HG03439 (cell line): ENCODE measurements at regions not wholly inside any gene's neighbourhood (a gene's known extent, or its start where the extent isn't known, plus 50 kb on each side); places are given as distances from the start of the nearest gene placed in this dataset.

Source experiments
- ATAC-seq: cut with Tn5 transposase; IDR thresholded peaks from one replicate; pipeline ENCODE4 v1.9.1; 2021; ENCODE audit warnings: mild to moderate bottlenecking, moderate library complexity; ENCODE audit not compliant: unreplicated experiment

DNA sequence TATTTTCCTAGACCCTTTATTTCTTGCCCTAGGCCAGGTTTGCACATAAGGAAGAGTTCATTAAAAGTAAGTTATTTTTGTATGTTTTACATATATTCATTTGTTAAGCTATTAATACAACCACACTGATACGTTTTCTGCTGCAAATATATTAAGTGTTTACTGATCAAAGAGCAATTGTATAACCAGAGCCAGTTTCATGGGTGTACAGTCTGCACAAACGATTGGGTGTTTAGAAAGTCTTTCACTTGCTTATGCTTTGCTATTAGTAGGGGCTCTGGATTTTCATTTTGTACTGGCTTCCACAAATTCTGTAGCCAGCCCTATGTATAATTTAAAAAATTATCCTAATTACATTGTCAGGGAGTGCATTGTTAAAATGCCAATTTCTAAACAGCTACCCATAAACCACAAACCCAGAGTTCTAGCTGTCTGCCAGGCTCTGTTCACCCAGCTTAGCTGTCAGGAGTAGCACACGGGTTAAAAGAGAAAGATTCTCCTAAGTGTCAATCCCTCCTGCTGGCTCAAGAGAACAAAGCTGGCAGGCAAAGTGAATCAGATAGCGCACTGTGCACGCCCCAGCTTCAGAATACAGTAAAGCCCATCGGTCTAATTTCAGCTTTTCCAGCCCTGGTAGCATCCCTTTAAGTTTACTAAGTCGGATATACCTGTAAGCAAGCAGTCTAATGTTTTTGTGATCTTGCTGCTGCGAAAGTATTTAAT is 151.0 kb upstream of the LMO3 start:
- ATAC-seq = no peak

DNA sequence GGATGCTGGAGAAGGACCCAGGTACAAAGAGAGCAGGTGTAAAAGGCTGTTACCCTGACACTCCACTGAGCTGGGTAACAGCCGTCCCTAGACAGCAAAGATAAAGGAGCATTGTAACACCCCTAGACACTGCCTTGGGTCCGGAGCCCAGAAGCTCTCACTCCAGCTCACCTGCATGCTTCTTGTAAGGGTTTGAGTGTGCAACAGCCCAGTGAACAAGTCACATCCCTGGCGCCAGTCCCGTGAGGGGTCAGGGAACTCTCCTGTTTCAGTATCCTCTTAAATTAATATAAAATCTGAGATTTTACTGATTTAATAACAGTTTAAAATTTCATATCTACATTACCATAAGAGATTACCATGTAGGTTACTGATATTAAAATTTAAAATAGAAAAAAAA is 124.8 kb upstream of the LMO3 start:
- no peak for ATAC-seq

DNA sequence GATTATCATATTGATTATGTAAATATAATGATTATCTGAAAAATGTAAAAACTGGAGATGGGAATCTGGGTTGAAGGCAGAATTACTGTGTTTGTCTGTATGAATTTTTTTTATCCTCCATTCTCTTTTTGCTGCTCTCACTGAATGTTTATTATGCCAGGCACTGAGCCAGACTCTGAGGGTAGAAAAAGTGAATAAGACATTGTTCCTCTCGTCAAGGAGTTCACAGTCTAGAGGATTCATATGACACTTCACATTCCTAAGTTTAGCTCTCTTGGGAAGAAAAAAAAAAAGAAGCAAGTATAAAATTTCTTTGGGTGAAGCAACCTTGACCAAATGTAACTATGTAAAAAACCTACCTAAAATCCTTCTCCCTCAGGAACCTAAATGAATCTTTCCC is 120.9 kb upstream of the LMO3 start:
- ATAC-seq = no peak

DNA sequence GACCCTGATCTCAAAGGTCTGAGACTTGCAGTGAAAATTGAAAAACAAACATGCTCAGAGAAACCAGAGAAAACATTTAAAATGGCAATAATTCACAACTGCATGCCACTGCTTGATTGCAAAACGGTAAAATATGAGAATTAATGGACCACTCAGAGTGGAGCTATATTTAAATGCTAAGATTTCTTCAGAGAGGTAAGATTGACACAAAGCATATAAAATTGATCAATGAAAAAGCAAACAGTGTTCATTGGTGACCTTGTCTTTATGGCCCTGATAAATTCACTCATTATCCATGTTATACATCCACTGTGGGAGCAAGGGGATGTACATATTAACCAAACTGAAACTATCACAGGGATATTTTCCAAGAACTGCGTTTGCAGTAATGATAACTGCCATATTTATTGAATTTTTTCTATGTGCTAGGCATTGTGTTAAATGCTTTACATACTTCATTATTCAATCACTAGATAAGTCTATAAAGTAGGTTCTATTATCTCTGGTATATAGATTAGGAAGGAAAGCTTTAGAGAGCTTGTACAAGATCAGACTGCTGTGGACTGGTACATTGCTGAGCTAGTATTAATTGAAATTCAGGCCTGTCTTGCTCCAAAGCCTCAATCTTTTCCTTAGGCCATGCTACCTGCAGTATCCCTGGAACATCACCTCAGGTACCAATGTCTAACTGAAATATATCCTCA is 113.9 kb upstream of the LMO3 start:
- ATAC-seq = no peak

DNA sequence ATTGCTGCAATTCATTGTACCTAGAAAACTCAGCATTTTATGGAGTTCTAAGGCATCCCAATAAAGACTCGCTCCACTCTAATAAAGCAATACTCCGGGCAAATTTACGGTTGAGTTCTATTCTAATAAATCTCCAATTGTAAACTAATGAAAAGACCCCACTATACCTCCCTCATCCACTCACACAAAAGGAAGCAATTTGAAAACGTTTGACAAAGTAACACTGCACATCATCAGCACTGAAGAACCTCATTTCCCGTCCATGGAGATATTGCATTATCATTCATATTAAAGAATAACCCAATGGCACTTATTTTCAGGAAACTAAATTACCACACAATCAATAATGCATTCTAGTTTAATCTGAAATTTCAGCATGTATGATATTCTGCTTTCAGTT is 111.0 kb upstream of the LMO3 start:
- no peak for ATAC-seq

DNA sequence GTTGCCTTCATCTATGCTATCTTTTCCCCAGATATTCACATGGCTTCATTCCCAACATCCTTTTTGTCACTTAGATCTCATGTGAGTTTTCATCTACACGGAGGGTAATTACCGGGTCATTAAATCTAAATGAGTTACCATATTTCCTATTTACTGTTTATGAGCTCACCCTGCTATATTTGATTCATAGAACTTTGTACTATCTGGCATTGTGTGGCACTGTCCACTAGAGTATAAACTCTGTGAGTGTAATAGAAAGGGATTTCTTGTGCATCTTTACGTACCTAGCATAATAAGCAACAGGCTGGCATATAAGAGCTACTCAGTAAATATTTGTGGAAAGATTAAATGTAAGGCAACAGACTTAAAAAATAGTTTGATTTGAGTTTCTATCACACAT is 86.1 kb upstream of the LMO3 start:
- ATAC-seq = no peak

DNA sequence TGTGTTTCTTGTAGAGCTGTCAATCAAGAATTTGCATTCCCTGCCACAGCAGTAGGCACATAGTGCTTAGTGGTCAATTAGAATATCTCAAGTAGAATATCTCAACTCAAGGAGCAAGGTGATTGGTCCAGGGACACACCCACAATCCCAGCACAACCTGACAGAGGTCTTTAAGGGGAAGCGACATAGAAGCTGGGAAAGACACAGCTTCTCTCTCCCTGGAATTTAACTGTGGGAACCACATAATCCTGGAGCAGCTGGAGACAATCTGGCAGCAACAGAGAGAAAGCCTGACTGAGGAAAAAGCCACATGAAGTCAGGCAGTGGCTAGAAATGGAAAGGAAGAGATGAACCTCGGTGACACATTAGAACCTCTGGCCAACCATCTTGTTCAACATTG is 85.7 kb upstream of the LMO3 start:
- no peak for ATAC-seq

DNA sequence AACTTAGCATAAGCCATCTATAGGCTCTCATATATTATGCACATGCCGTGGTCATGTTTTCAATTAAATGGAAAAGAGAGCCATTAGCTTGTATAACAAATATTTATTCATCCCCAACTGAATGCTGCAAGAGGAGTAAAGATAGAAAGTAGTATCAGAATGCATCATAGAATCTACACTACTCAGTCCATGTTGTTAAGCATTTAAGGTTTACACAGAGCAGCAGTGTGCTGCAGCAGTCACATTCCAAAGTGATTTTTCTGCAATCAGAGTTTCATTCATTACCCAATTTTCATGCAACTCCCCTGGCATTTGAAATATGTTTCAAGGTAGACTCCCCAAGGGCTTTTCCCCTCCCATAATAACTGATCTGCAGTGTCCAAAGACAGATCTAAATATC is 82.2 kb upstream of the LMO3 start:
- no peak for ATAC-seq

DNA sequence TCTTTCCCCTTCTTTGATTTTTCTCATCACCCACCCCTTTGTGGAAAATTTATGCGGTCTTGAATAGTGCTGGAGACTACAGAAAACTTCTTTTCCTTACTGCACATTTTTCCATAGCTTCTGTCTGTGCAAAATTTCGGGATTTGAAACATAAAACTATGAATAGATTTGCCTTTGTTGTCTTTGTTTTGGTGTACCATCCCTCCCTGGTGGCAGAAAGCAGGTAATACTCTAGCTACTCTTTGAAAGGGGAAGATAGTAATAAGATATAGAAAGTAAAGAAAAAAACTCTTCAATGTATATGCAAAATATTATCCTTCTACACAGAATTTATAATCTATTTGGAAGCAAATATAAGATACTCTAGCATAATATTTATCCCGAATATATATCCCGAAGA is 79.1 kb upstream of the LMO3 start:
- ATAC-seq = no peak

DNA sequence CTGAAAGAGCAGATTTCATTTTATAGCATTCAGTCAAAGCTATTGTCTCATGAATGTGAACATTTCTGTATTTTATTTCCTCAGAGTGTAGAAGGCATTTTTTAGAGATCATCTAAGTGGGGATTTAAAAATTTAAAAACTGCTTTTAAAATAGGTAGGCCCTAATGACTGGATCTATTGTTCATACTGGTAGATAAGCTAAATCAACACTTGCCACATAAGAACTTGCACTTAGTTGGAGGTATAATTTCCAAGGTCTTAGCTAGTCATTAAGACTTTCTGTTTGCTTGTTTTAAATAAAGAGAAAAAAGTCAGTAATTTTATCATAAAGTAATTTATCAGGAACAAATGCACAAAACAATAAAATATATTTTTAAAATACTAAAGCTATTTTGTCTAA is 75.2 kb upstream of the LMO3 start:
- no peak for ATAC-seq

DNA sequence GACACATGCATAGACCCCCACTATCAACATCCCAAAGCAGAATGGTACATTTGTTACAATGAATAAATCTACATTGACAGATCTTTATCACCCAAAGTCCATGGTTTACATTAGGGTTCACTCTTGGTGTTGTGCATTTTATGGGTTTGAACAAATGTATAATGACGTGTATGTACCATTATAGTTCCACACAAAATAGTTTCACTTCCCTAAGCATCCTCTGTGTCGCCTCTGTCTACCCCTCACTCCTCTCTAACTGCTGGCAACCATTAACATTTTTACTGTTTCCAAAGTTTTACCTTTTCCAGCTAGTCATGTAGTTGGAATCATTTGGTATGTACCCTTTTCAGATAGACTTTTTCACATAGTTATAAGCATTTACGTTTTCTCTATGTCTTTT is 69.5 kb upstream of the LMO3 start:
- no peak for ATAC-seq

DNA sequence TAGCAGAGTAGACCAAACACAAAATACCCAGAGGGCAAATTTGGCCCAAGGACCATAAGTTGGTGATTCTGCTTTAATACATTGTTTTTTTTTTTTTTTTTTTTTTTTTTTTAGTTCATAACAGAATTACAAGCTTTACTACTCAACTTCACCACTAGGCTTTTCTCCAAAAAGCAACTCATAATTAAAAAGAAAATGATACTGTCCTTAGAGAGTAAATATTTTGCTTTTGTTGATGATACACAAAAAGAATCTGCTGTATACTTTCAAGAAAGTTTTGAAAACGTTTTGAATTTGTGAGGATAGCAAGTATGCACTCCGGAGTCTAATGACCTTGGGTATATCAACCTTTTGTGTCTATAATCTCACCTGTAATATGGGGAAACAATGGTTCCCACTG is 68.9 kb upstream of the LMO3 start:
- ATAC-seq = no peak

DNA sequence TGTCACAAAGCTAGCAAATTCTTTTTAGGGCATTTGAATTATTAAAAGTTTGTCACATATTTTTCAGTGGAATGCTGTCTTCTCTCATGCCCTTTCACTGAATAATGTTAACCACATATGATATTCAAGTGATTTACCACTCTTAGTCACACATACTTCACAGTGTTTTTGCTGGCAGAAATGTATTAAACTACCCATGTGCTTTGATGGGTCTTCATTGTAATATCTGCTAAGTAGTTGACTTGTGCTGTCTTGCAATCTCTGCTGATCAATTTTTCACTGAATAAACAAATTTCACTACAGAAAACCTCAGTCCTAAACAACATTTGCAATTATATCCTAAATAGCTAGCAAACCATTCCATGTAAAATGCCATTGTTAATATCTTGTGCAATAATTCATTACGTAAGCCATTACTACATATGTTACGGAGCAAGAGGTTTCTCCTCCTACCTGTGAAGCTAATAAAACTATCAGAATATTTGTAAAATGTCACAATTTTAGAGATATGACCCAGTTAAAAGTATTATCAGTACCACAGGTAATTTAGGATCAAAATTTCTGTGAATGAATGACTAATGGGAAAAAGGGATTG is 64.6 kb upstream of the LMO3 start:
- ATAC-seq = no peak

DNA sequence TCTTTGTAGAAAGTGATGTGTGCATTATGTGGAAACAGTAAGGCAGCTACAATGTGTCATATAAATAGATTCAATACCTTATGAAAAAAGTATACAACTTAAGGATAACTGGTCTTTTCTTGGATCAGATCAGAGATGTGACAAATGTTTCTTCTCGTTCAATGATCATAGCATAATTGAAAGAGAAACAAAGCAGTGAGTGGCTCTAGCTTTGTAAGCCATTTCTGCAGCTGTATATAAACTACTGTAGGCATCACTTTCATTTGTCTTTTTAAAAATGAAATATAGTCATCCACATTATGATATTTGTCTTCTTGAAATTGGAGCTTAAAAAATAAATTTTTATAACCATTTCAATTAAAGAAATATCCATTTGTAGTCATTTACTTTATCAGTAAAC is 63.8 kb upstream of the LMO3 start:
- no peak for ATAC-seq

DNA sequence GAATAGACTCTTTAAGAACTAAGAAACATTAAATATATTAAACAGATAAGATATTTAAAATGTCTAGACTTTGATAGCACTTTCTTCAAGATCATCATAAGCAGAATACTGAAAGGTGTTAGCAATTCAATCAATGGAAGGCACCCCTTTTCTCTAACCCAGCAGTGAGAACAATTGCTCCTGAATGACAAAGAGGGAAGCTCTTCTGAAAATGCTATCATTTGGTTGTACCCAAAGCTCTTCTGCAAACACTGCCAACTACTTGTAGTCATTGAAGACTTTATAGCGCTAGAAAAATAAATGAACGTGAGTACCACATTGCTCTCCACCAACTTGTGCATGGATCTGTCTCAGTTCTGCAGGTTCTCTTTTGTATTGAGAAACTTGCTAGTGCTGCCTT is 62.2 kb upstream of the LMO3 start:
- ATAC-seq = no peak

DNA sequence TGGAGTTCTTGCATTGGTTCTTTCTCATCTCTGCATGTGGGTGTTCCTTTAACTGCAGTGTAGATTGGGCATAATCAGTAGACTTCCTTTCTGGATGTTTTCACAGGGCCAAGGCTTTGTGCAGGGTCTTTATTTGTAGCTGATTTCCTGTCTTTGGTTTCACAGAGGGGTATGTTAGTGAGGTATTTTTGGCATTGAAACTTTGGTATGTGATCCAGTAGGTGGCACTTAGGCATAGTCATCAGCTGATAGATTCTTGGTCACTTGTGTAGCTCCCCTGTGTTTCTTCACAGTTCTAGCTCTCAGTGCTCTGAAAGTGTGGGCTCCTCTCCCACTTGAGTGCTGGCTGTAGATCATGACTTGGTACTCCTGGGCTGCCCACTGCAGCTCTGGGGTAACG is 52.7 kb upstream of the LMO3 start:
- ATAC-seq = no peak
